ENCODE measurements at regions not wholly inside any gene's neighbourhood (a gene's known extent, or its start where the extent isn't known, plus 50 kb on each side); places are given as distances from the start of the nearest gene placed in this dataset.

DNA sequence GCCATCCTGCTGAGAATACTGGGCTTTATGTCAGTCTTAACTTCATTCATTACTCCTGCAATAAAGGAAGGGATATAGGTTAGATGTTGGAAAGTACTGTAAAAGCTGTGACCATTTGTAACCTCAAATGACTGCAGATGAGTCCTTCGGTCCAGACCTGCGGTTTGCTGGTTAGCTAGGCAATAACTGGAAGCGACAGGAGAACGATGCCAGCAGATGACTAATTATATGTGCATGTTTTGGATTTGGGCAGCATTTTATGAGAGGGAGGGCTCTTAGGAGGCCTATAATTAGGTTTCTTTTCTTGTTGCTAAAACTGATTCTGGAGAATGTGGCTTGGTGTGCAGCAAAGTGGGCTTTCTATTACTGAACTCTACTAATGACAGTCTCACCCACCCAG is 205.6 kb downstream of the TMEM182 start:
- no peak for DNase-seq (ENCODE audit: low read depth)

DNA sequence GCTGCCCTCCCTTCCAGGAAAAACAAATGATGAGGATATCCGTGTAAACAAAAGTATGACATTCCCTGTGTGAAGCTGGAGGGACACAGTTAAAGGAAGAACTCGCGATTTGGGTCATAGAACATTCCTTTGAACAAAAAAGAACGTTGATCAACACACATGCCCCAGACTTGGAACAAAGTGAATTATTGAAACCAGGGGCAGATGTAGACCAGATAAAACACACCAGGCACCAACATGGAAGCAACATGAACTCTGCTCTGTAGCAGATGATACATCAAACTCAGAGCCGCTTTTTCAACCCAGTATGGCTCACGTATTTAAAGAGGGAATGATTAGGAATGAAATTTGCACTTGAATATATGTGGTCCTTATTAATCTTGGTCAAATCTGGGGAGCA is 206.5 kb downstream of the TMEM182 start:
- no peak for DNase-seq (ENCODE audit: low read depth)

DNA sequence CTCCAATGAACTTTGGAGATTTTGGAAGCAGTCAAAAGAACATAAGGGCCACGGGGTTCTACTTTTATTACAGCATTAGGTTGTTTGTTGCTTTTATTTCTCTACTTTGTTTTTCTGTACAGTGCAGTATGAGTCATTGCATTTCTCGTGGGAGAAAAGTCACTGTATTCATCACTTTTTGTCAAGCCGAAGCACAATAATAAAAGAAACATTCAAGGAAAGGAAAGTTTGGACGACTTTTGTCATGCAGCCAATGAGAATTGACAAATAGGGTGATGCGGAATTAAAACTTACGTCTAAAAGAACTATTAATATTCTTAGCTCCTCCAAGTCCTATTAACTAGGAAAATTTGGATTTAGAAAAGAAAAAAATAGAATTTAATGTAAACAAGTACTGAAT is 209.9 kb downstream of the TMEM182 start:
- no peak for DNase-seq (ENCODE audit: low read depth)

DNA sequence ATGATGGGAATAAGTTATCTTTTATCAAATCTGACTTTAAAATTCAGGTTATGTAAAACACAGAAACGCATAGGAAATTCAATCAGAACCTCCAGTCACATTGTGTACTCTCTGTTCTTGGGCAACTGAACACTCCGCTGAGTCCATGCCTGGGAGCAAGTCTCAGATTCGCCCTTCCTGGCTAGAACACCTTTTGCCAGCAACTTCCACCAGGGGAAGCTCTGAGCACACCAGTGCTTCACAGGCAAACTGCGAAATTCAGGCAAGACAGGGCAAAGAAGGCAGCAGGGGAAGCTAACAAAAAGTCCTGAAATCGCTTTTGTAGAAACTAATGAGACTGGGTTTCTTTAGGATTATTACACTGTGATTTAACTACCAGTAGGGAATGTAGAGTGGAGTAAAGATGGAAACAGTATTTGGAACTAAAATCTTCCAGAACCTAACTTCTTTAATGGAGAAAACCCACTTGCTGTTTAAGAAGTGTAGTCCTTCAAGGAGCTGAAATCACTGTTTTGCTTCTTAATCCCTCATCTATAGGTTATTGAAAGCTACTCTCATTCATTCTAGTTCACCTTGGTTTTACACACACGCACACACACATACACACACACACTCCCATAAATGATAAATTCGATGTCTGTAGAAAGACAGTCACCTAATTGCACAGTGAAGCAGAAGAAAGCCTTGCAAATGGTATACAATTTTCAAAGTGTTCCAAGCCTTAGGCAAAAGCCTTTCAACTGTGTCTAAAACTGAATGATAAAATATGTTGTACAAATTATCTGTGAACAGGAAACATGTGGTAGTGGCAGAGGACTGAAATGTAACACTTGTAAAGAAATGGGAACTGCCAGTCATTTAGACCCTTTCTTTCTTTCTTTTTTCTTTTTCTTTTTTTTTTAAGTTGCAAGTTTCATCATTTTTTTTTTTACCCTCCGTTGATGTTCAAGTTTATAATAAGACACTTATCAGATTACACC is 214.5 kb downstream of the TMEM182 start:
- DNase-seq (ENCODE audit: low read depth): no peak

DNA sequence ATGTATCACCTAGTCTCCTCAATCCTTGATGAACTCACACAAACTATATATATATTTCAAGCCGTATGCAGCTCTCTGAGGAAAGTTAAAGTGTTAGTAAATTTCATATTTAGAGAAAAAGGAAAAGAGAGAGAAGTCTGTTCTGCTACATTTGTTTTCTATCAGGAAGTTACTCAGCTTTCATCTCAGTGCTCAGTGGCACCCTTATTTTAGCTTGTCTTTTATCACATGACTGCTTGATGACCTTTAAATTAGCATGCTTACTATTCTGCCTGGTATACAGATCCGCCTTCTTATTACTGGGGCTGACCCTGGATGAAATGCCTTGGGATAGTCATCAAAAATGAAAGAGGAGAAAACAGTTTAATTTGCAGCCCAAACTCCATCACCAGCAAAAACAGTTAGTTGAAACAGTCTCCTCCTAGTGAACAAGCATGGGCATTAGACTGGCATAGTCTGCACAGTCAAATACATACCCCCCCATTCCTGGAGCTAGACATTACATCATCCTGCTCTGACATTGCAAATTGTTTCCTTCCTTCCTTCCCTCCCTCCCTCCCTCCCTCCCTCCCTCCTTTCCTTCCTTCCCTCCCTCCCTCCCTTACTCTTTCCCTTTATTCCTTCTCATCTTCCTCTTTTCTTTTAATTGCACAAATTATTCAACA is 215.7 kb downstream of the TMEM182 start:
- no peak for DNase-seq (ENCODE audit: low read depth)

DNA sequence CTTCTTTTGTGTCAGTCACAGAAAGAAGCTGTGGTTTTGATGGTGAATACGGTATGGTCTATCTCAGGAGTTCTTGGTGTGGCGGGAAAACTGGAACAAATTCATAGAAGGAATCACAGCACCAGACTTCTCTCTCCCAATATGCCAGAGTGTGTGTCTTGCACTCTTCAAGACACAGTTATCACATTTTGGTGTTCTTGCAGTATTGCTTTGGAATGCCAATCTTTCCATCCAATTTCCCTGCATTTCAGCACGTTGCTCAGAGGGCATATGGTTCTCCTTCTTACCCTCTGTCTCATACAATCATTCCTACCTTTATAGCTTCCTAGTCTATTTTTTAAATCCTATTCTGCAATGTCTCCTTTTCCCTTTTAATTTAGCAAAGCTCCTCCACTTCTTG is 216.3 kb downstream of the TMEM182 start:
- DNase-seq (ENCODE audit: low read depth): no peak

DNA sequence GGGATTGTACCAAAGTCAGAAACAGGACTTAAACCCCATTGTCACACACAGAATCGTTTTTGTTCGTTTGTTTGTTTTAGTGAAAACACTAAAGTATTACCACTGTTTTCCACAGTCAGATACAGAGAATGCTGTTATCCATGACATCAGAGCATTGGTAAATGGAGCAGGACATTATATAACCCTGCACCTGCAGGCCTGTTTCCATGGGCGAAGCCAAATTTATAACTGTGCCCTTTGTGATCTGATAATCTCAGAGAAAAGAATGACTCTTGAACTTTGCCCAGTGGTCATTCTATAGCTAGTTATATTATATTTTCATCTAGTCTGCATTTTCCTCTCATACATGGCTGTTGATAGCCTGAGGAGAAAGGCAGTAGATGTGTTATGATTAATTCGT is 217.6 kb downstream of the TMEM182 start:
- no peak for DNase-seq (ENCODE audit: low read depth)

DNA sequence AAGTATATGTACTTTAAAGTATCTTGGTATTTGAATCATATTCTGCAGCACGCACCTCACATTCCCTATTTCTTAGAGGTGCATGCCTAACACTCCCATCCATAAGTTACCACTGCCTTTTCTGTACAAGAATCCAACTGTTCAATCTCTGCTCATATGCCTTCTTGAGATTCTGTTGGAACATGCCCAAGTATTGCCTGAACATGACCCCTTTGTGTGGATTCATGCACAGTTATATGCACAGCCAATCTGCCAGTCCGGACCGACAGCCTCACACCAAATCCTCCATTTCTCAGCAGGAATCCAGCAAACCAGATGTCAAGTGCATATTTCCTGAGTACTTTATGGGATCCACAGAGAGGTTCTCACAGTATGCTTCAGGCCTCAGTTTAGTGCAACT is 222.0 kb downstream of the TMEM182 start:
- DNase-seq (ENCODE audit: low read depth): no peak

DNA sequence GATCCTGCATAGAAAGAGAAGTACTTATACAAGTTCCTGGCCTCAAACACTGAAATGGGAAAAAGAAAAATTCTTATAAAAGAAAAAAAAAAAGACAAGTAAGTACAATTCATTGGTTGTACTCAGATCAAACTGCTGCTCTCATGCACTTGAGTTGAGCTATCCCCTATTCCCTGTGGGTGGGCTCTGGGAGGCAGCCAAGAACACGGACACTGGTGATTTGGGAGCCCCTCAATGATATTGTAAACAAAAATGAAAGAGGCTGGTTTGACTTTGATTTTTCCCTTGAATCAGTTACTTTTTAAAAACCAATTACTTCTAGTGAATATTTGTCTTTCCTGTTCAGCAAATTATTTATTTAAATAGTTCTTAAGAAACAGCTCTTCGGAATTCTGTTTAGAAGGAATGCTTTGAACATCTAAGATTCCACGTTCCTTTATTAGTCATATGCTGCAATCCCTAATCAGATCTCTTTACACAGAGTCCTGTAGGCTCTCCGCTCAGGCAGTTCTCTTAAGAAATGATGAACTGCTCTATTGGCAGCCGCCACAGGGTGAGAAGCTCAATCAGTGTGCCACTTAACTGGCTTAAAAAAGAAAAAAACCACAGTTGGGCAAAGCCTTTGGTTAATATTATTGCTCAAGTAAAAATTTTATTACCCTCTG is 225.1 kb downstream of the TMEM182 start:
- no peak for DNase-seq (ENCODE audit: low read depth)

DNA sequence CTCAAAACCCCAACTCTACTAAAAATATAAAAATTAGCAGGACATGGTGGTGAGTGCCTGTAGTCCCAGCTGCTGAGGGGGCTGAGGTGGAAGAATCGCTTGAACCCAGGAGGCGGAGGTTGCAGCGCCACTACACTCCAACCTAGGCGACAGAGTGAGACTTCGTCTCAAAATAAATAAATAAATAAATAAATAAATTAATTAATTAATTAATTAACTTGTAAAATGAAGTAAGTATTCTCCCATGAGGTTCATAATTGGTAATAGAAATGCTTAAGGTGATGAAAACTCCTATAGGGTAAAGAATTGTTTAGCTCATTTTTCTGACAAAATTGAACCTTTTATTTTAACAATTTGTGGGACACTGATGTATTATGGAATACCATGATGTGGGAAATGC is 230.8 kb downstream of the TMEM182 start:
- no peak for DNase-seq (ENCODE audit: low read depth)

DNA sequence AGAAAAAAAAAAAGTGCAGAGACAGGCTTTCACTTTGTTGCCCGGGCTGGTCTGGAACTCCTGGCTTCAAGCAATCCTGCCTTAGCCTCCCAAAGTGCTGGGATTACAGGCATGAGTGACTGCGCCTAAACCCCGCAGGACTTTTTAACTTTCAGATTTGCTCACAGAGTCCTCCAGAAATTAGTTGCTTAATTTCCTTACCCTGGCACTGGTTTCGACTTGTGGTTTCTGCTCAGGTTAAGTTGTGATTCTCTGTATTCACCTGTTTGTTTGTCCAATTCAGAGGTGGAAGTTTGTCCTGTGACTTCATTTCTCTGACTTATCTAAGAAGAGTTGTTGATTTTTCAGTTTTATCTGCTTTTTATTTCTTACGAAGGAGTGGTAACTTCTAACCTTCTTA is 238.1 kb downstream of the TMEM182 start:
- no peak for DNase-seq (ENCODE audit: low read depth)

DNA sequence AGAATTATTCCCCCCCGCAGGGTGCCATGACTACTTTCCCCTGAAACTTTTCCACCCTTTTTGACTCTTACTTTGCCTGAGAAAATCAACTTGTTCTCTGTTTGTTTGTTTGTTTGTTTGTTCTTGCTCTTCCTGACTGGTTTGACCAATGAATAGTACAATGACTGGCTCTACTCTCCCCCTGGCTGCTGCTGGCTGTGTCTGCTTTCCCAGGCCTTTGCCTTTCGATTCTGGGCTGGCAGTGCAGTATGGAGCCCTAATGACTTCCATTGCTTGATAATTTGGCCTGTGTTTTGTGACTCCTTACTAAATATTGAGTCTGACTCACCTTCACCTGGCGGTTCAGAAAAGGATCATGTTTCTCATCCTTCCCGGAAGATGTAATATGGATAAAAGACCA is 241.1 kb downstream of the TMEM182 start:
- DNase-seq (ENCODE audit: low read depth): no peak

DNA sequence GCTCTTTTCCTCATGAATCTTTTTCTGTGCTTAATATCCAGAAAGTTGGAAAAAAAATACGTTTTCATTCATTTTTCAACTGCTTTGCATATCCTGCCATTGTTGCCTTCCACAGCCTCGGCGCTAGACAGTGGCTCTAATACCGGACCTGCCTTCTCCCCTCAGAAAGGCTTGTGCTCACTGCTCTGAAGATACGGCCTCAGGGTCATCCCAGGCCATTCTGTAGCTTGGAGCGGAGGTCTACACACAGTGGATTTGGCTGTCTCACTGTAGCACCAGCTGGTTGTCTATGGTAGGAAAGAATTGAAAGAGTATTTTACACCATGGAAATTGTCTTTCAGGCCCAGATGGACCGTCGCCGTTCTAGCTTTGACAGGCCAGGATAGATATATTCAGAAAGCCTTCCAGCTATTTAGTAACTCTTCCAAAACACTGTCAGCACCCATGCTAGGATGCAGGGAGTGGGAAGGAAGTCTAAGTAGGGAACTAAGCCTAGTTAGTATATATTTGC is 242.0 kb downstream of the TMEM182 start:
- no peak for DNase-seq (ENCODE audit: low read depth)

DNA sequence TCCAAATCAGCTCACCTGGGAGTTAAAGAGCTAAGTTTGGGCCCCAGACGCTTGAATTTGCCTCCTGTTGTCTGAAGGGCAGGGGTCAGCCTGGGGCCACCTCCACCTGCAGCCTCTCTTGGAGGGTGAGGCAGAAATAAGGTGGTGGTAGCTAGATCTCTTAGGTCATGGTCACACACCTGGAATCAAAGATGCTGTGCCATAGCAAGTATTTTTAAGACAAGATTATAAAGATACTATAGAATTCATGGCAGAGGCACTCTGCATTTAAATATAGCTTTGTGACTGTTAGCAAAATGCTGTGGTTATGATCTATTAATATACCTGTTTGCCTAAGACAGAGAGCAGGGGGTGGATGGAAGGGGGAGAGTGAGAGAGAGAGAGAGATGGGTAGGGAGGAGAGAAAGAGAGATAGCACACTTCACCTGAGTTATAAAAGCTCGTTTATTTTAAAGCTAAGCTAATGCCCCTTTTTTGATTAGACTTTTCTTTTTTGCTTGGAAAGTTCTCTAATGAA is 242.7 kb downstream of the TMEM182 start:
- DNase-seq (ENCODE audit: low read depth): no peak

DNA sequence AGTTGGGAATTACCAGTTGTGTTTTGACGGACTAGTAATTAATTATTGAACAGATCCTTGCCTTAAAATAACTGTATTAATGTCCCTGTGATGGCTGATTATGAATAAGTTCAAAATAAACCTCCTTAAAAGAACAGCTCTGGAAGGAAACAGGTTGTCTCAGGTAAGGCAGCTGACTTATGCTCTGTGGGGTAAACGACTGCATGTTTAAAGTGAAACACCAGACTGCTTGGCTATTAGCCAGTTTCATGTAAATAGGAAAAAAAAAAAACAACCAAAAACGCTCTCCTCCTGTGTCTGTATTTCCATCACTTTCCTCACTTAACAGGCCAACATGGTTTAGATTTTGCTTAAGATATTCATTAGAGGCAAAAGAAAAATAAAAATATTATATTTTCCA is 243.6 kb downstream of the TMEM182 start:
- DNase-seq (ENCODE audit: low read depth): no peak

DNA sequence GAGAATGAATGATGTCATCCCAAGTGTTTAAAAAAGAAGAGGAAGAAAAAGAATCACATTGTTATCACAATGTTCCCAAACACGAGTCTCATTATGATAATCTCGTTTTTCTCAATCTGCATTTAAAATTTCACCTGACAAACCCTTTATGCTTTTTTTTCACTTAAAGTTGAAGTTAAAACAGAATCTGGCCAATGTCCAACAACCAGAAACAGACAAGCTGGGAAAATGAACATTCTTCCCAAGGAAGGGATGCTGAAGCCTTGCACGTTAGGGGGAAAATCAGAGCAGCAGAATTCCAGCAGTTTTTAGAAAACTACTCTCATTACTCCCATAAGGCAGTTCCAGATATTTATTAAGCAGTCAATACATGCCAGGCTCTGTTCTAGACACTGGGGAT is 245.3 kb downstream of the TMEM182 start:
- no peak for DNase-seq (ENCODE audit: low read depth)

DNA sequence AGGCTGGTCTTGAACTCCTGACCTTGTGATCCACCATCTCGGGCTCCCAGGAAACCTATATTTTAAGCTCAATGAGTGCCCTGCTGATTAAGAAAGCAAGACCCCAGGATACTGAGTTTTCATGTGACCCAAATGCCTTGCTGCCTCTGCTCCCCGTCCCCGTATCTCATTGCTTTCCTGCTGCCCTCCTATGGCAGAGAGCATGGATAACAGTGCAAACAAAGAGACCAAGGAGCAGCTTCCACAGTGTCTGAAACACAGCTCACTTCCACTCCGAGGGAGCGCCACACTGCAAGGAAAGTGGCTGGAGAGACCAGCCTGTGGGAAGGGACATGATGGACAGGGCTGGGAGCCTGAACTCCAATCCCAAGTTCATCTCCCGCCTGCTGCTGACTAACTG is 246.8 kb downstream of the TMEM182 start:
- DNase-seq (ENCODE audit: low read depth): no peak

DNA sequence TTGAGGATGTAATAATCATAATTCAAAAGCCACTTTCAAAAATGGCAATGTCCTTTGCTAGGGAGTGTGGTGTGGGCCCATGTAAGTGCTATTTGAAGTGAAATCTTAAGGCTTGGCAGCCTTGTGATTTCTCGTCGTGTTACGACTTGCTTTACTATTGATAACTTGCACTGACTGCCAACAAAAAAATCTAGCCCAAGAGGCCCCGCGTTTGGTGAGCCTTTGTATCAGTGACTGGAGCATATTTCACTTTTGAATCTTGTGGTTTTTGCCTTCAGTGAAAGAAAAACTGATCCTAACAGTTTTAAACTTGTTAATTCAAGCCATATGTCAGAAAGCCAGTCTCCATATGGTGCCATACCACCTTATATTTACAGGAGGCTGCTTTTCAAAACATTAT is 248.0 kb downstream of the TMEM182 start:
- DNase-seq (ENCODE audit: low read depth): no peak

DNA sequence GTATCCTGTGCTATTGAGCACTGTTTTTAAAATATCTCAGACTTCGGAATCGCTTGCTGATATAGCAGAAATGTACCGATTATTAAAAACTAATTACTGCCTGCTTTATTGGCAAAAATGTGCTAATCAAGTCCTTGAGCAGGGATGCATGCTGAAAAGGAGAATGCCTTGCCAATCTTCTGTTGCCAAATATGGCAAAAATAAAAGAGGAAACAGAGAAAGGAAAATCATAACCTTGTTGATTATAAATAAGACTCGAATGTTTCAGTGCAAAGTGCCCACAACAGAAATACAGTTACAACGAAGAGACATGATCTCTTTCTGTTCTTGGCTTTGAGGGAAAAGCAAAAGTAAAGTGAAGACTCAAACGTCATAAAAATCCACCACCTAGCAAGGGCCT is 248.5 kb downstream of the TMEM182 start:
- DNase-seq (ENCODE audit: low read depth): no peak

DNA sequence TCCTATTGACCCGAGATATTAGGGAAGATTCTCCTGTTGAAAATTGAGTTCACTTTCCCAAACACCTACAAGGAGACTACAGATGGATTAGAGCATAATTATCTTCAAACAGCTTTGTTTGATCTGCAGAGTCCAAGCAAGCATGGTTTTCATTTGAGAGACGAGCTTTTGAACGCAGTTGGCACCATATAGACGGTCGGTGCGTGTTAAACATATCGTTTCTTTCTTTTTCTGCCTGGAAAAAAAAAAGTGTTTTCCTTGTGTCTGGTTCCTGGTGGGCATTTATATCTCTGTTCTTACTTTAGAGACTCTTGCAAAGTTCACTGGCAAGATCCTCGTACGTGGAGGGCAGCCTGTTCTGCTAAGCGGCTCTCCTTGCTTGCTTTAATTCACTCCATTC is 248.9 kb downstream of the TMEM182 start:
- DNase-seq (ENCODE audit: low read depth): no peak

DNA sequence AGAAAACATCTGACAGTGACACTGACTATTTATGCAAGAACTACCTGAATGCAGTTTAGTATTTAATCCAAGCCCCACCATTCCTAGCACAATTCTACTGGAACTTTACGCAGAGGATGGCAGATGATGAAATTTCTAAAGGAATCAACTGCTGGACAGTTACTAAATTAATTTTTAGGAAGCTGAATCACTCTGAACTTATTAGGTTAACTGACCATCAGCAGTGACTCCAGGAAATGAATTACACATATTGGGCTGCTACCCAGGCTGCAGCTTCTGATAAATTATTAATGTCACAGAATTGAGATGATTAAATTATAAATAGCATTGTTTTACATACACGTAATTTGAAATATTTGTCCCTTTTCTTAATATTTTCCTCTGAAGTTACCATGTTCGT is 250.8 kb downstream of the TMEM182 start:
- no peak for DNase-seq (ENCODE audit: low read depth)

DNA sequence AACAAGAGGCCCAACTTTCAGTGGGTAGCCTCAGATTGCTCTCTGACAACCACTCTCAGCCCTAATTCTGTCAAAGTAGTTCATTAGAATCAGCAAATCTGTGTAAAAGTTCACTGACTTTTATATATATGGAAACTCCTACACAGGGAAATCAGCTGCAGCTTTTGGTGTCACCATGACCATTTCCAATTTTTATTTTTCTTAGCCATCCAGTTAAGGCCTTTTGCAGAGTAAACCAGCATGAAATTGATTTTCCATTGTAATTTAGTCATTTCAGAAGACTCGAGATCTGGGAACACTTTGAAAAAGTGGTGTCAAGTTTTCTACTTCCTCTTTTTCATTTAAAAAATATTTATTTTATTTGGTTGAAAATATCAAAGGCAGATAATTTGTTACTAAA is 263.2 kb downstream of the TMEM182 start:
- no peak for DNase-seq (ENCODE audit: low read depth)

Measured in LHCN-M2 (cell line).